ENCODE measurements at regions not wholly inside any gene's neighbourhood (a gene's known extent, or its start where the extent isn't known, plus 50 kb on each side); places are given as distances from the start of the nearest gene placed in this dataset.

DNA sequence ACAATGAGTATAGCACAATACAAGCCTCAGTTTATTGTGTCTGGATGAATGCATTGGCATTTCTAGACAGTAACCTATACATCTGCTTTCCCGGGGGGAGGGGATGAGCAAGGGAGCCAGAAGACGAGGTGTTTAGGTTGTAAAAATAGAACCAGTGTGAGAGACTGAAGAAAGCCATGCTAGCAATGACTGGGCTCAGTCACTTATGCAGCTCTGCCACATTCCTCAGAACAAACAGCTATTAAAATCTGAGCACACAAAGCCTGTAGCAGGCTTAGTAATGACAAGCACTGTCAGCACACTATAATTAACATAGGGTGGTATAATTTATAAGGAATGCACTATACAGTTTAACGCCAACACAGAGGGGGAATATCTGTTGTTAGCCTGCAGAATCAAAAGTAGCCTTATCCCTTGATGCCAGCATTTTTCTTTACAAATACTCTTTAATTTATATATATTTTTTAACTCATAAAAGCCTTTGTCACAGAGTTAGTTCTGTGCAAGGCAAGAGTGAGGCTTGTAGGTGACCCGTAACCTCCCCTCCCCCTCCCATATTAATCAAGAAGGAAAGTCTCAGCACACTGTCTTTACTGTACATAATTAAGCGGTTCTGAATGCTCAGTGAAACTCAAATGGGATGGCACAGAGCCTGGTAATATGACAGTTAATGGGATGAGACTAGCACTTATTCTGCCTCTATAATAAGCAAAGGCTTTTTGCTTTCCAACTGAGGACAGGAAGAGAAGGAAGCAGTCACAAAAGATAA is 295.4 kb downstream of the CSNK1G3 start:
- no peaks in the 10 kb centered on the region for H4K20me1 ChIP-seq (ENCODE audit: insufficient read depth, low read length)
- H3K4me1 ChIP-seq (ENCODE audit: insufficient read depth, low read length), result no peaks in the 10 kb centered on the region
- H2AFZ ChIP-seq (ENCODE audit: low read length), result no peak overlapping the region
- H3K27ac ChIP-seq (ENCODE audit: low read depth, low read length), result no peak overlapping the region
- DNase-seq (ENCODE audit: insufficient read length, low spot score, missing footprints), result no peak
- no peaks in the 10 kb centered on the region for H3K36me3 ChIP-seq (ENCODE audit: insufficient read depth, low read length)
- no peaks in the 10 kb centered on the region for H3K79me2 ChIP-seq (ENCODE audit: insufficient read depth, low read length)
- H3K9me3 ChIP-seq (ENCODE audit: low read depth, low read length), result no peaks in the 10 kb centered on the region
- no peaks in the 10 kb centered on the region for H3K27me3 ChIP-seq (ENCODE audit: insufficient read depth, low read length)
- H3K4me3 ChIP-seq (ENCODE audit: insufficient read depth, low read length), result no peak overlapping the region
- TF ChIP-seq, protein P1, sequence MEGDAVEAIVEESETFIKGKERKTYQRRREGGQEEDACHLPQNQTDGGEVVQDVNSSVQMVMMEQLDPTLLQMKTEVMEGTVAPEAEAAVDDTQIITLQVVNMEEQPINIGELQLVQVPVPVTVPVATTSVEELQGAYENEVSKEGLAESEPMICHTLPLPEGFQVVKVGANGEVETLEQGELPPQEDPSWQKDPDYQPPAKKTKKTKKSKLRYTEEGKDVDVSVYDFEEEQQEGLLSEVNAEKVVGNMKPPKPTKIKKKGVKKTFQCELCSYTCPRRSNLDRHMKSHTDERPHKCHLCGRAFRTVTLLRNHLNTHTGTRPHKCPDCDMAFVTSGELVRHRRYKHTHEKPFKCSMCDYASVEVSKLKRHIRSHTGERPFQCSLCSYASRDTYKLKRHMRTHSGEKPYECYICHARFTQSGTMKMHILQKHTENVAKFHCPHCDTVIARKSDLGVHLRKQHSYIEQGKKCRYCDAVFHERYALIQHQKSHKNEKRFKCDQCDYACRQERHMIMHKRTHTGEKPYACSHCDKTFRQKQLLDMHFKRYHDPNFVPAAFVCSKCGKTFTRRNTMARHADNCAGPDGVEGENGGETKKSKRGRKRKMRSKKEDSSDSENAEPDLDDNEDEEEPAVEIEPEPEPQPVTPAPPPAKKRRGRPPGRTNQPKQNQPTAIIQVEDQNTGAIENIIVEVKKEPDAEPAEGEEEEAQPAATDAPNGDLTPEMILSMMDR (IDR thresholded peaks at IDR 0.05; ENCODE audit: extremely low read depth, low read depth, low read length), result no peak
- no peak overlapping the region for H3K4me2 ChIP-seq (ENCODE audit: insufficient read depth, low read length)

DNA sequence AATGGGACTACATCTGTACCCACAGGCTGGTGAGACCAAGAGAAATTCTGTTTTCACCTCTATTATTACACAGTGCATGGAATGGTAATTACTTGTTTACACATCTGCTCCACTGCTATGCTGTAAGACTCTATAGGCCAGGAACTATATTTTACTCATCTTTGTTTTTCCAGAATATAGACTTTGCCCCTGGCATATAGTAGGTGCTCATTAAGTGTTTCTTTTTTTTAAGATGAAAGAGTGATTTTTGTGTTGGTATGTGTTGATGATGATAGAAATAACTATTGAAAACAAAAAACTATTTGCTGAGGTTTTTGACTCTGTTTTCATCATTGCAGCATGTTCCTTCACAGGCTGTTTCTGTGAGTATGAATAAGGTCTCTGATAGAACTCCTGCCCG is 294.7 kb downstream of the CSNK1G3 start:
- Histone ChIP-seq H3K9me3 (ENCODE audit: low read depth, low read length) (no peaks in the 10 kb centered on the region), H3K27ac (ENCODE audit: low read depth, low read length) (no peak overlapping the region), H3K79me2 (ENCODE audit: insufficient read depth, low read length) (no peaks in the 10 kb centered on the region), H3K4me1 (ENCODE audit: insufficient read depth, low read length) (no peaks in the 10 kb centered on the region), H3K4me3 (ENCODE audit: insufficient read depth, low read length) (no peak overlapping the region), H3K27me3 (ENCODE audit: insufficient read depth, low read length) (no peaks in the 10 kb centered on the region), H4K20me1 (ENCODE audit: insufficient read depth, low read length) (no peaks in the 10 kb centered on the region), H3K4me2 (ENCODE audit: insufficient read depth, low read length) (no peak overlapping the region), H2AFZ (ENCODE audit: low read length) (no peak overlapping the region), H3K36me3 (ENCODE audit: insufficient read depth, low read length) (no peaks in the 10 kb centered on the region)
- no peak for DNase-seq (ENCODE audit: insufficient read length, low spot score, missing footprints)
- TF ChIP-seq, protein P1 (IDR thresholded peaks at IDR 0.05; ENCODE audit: extremely low read depth, low read depth, low read length), result no peak

DNA sequence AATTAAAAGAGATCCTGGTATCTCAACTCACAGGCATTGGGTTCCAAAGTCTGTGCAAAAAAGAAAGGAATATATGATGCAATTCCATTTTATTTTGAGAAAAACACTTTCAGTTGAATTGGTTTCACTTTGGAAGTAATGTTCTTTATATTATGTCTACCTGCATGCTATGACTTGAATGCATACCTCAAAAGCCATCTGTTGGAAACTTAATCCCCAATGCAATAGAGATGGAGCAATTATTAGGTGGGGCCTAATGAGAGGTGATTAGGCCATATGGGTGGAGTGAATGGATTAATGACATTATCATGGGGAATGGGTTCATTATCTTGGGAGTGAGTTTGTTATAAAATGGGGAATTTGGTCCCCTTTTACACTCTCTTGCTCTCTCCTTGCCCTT is 293.3 kb downstream of the CSNK1G3 start:
- H3K27ac ChIP-seq (ENCODE audit: low read depth, low read length), result no peak overlapping the region
- no peaks in the 10 kb centered on the region for H3K4me1 ChIP-seq (ENCODE audit: insufficient read depth, low read length)
- no peaks in the 10 kb centered on the region for H4K20me1 ChIP-seq (ENCODE audit: insufficient read depth, low read length)
- no peaks in the 10 kb centered on the region for H3K27me3 ChIP-seq (ENCODE audit: insufficient read depth, low read length)
- H3K4me2 ChIP-seq (ENCODE audit: insufficient read depth, low read length), result no peak overlapping the region
- H3K79me2 ChIP-seq (ENCODE audit: insufficient read depth, low read length), result no peaks in the 10 kb centered on the region
- H3K36me3 ChIP-seq (ENCODE audit: insufficient read depth, low read length), result no peaks in the 10 kb centered on the region
- H3K4me3 ChIP-seq (ENCODE audit: insufficient read depth, low read length), result no peak overlapping the region
- H2AFZ ChIP-seq (ENCODE audit: low read length), result no peak overlapping the region
- no peaks in the 10 kb centered on the region for H3K9me3 ChIP-seq (ENCODE audit: low read depth, low read length)
- no peak for DNase-seq (ENCODE audit: insufficient read length, low spot score, missing footprints)
- TF ChIP-seq, protein P1 (IDR thresholded peaks at IDR 0.05; ENCODE audit: extremely low read depth, low read depth, low read length), result no peak

DNA sequence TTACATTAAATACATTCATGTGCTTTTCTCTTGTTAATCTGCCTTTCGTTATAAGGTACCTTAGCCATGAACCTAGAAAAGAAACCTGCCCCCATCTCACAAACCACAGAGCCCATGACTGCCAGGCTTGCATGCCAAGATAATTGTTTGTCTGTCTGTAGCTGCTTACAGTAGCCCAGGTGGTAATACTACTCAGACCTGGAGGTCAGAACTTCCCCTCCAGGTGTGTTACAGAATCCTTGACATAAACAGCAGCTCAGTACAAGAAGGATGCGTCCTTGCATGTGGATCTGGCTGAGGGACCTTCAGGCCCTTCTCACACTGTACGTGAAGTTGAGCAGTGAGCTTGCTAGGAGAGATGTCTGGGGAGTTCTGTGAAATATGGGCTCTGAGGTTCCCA is 291.4 kb downstream of the CSNK1G3 start:
- Histone ChIP-seq H3K4me3 (ENCODE audit: insufficient read depth, low read length) (no peak overlapping the region), H3K79me2 (ENCODE audit: insufficient read depth, low read length) (no peaks in the 10 kb centered on the region), H4K20me1 (ENCODE audit: insufficient read depth, low read length) (no peaks in the 10 kb centered on the region), H3K27ac (ENCODE audit: low read depth, low read length) (no peak overlapping the region), H3K4me2 (ENCODE audit: insufficient read depth, low read length) (no peak overlapping the region), H3K4me1 (ENCODE audit: insufficient read depth, low read length) (no peaks in the 10 kb centered on the region), H3K9me3 (ENCODE audit: low read depth, low read length) (no peaks in the 10 kb centered on the region), H2AFZ (ENCODE audit: low read length) (no peak overlapping the region), H3K36me3 (ENCODE audit: insufficient read depth, low read length) (no peaks in the 10 kb centered on the region), H3K27me3 (ENCODE audit: insufficient read depth, low read length) (no peaks in the 10 kb centered on the region)
- DNase-seq (ENCODE audit: insufficient read length, low spot score, missing footprints), result no peak
- TF ChIP-seq, protein P1 (IDR thresholded peaks at IDR 0.05; ENCODE audit: extremely low read depth, low read depth, low read length), result no peak
